GM23338 (cell line): ENCODE measurements at regions not wholly inside any gene's neighbourhood (a gene's known extent, or its start where the extent isn't known, plus 50 kb on each side); places are given as distances from the start of the nearest gene placed in this dataset.

Experiments used
- ATAC-seq: fragments of 200-7000 bp; cut with Tn5 transposase; 3 replicates; pipeline ENCODE4 v1.9.1; 2020
- DNase-seq: peaks from one replicate; pipeline ENCODE4 v3.0.0-alpha.2; 2015; ENCODE audit warnings: low spot score
- H2AFZ ChIP-seq: fragments of 200-600 bp; sonication (generic); 2 replicates; pipeline ENCODE4 v1.8.0; 2016; ENCODE audit warnings: antibody characterized with exemption, mild to moderate bottlenecking, moderate library complexity
- H3F3A ChIP-seq: fragments of 200-600 bp; sonication (generic); replicated peaks from 2 replicates; pipeline ENCODE4 v1.8.0; 2017; ENCODE audit warnings: antibody characterized with exemption, mixed run types, low read depth
- H3K27ac ChIP-seq: fragments of 200-600 bp; sonication (generic); 2 replicates; pipeline ENCODE4 v1.6.1; 2016; ENCODE audit warnings: low read depth
- H3K27me3 ChIP-seq: fragments of 200-600 bp; sonication (generic); 2 replicates; pipeline ENCODE4 v1.8.0; 2016; ENCODE audit warnings: mild to moderate bottlenecking, mixed run types, moderate library complexity; ENCODE audit not compliant: insufficient read depth
- H3K36me3 ChIP-seq: fragments of 200-600 bp; sonication (generic); 2 replicates; pipeline ENCODE4 v1.8.0; 2016; ENCODE audit warnings: mild to moderate bottlenecking; ENCODE audit not compliant: insufficient read depth
- H3K4me1 ChIP-seq: fragments of 200-600 bp; sonication (generic); 2 replicates; pipeline ENCODE4 v1.8.0; 2016; ENCODE audit warnings: mild to moderate bottlenecking, moderate library complexity; ENCODE audit not compliant: insufficient read depth
- H3K4me2 ChIP-seq: fragments of 200-600 bp; sonication (generic); 2 replicates; pipeline ENCODE4 v1.7.1; 2017; ENCODE audit warnings: mixed run types
- H3K4me3 ChIP-seq: fragments of 200-600 bp; sonication (generic); 2 replicates; pipeline ENCODE4 v1.6.1; 2016; ENCODE audit warnings: mixed run types
- H3K79me2 ChIP-seq: fragments of 200-600 bp; sonication (generic); replicated peaks from 2 replicates; pipeline ENCODE4 v1.8.0; 2017; ENCODE audit warnings: mild to moderate bottlenecking; ENCODE audit not compliant: insufficient read depth
- H3K9me2 ChIP-seq: fragments of 200-600 bp; sonication (generic); 2 replicates; pipeline ENCODE4 v1.8.0; 2017; ENCODE audit not compliant: insufficient read depth
- H4K20me1 ChIP-seq: fragments of 200-600 bp; sonication (generic); replicated peaks from 2 replicates; pipeline ENCODE4 v1.8.0; 2017; ENCODE audit warnings: mild to moderate bottlenecking; ENCODE audit not compliant: insufficient read depth
- H3K27ac Mint-ChIP-seq: 2 replicates; pipeline ENCODE4 v1.8.0; 2020; ENCODE audit warnings: inconsistent platforms, mild to moderate bottlenecking, moderate library complexity, mixed read lengths
- H3K27me3 Mint-ChIP-seq: 3 replicates; pipeline ENCODE4 v1.8.0; 2022; ENCODE audit warnings: low read depth, mild to moderate bottlenecking, moderate library complexity, mixed read lengths, inconsistent platforms; ENCODE audit not compliant: insufficient read depth, poor library complexity
- H3K36me3 Mint-ChIP-seq: 3 replicates; pipeline ENCODE4 v1.8.0; 2021; ENCODE audit warnings: low read depth, mild to moderate bottlenecking, inconsistent platforms, moderate library complexity, mixed read lengths
- H3K4me1 Mint-ChIP-seq: 3 replicates; pipeline ENCODE4 v1.8.0; 2020; ENCODE audit warnings: mild to moderate bottlenecking, inconsistent platforms, mixed read lengths
- H3K4me3 Mint-ChIP-seq: 3 replicates; pipeline ENCODE4 v1.8.0; 2021; ENCODE audit warnings: moderate library complexity, mild to moderate bottlenecking, inconsistent platforms, mixed read lengths
- H3K9me3 Mint-ChIP-seq: 3 replicates; pipeline ENCODE4 v1.8.0; 2020; ENCODE audit warnings: moderate library complexity, mild to moderate bottlenecking, inconsistent platforms, mixed read lengths
- CTCF ChIP-seq, 2 experiments: fragments of 200-600 bp in 1 of 2; sonication (generic) in 1 of 2; conservative IDR thresholded peaks; 2 replicates each; pipeline versions ENCODE4 v1.5.1 to v1.6.1; 2016 to 2017; ENCODE audit warnings: antibody characterized with exemption in 2 of 2, low read depth in 2 of 2, mild to moderate bottlenecking in 2 of 2, moderate library complexity in 1 of 2
- ETS1 ChIP-seq: IDR thresholded peaks from 2 replicates; pipeline ENCODE4 v1.6.1; 2016; ENCODE audit warnings: antibody characterized with exemption
- EZH2 ChIP-seq: fragments of 200-600 bp; sonication (generic); IDR thresholded peaks from one replicate; pipeline ENCODE4 v1.8.0; 2017; ENCODE audit warnings: antibody characterized with exemption, mild to moderate bottlenecking, low read depth; ENCODE audit not compliant: unreplicated experiment
- EZH2phosphoT487 ChIP-seq: fragments of 200-600 bp; sonication (generic); IDR thresholded peaks from one replicate; pipeline ENCODE4 v1.8.1; 2018; ENCODE audit warnings: antibody characterized with exemption; ENCODE audit not compliant: unreplicated experiment
- POLR2AphosphoS5 ChIP-seq: IDR thresholded peaks from 2 replicates; pipeline ENCODE4 v1.6.1; 2016; ENCODE audit warnings: antibody characterized with exemption, low read depth
- ZNF114 ChIP-seq: fragments of 250-450 bp; sonication (Bioruptor Pico); IDR thresholded peaks from 2 replicates; pipeline ENCODE4 v1.5.0; 2020; ENCODE audit warnings: mild to moderate bottlenecking, moderate library complexity
- ZNF462 ChIP-seq: fragments of 250-450 bp; sonication (Bioruptor Pico); IDR thresholded peaks from 2 replicates; pipeline ENCODE4 v1.5.0; 2020; ENCODE audit warnings: mild to moderate bottlenecking, moderate library complexity

GRCh38 chr1:79113836-79114235, 107.3 kb upstream of the ADGRL4 start (continued):
- TF ChIP-seq ZNF462 = no peak

- H3K4me2 ChIP-seq = no peak overlapping the region
- no peaks in the 10 kb centered on the region for H3K4me1 ChIP-seq
- H3K79me2 ChIP-seq = no peaks in the 10 kb centered on the region
- H3K36me3 ChIP-seq = no peaks in the 10 kb centered on the region
- ATAC-seq (no peak), DNase-seq (no peak)
- H2AFZ ChIP-seq = 0 out of 2 replicates have a peak overlapping the region, but pooled peaks have one; percentile 1
- Mint-ChIP-seq H3K4me1 (no peaks in the 10 kb centered on the region), H3K4me3 (no peak overlapping the region), H3K9me3 (no peaks in the 10 kb centered on the region; the same call in 2 of the 3 replicates), H3K27ac (no peak overlapping the region), H3K27me3 (no peaks in the 10 kb centered on the region), H3K36me3 (no peaks in the 10 kb centered on the region)
- H4K20me1 ChIP-seq = no peaks in the 10 kb centered on the region
- no peak overlapping the region for H3K27ac ChIP-seq
- H3K4me3 ChIP-seq = no peak overlapping the region
- 0 out of 2 replicates have a peak, but pooled peaks cover 10% of the 10 kb centered on the region for H3K9me2 ChIP-seq
- no peaks in the 10 kb centered on the region for H3F3A ChIP-seq
- H3K27me3 ChIP-seq = no peaks in the 10 kb centered on the region
- no peak for TF ChIP-seq ZNF114 (CRISPR knock-in tag)
- no peak for TF ChIP-seq EZH2
- no peak for TF ChIP-seq ETS1
- no peak for TF ChIP-seq CTCF (conservative IDR thresholded peaks at IDR 0.05; ENCODE audit: low read depth in 2 of 2)
- no peak for TF ChIP-seq POLR2AphosphoS5
- TF ChIP-seq ZNF462 = no peak
- no peak for TF ChIP-seq EZH2phosphoT487
These were observed 104.2 kb upstream of the ADGRL4 start for GRCh38 chr1:79110749-79111148.
